IPS DF 6.9 (cell line): ENCODE measurements at regions not wholly inside any gene's neighbourhood (a gene's known extent, or its start where the extent isn't known, plus 50 kb on each side); places are given as distances from the start of the nearest gene placed in this dataset.
"Not testable (repeated sequence)": the region's sequence is repeated elsewhere in the genome, so short reads cannot be mapped to it uniquely, and the experiment has no call there.

Experiments used
- DNase-seq: peaks from one replicate; pipeline ENCODE4 v3.0.0-alpha.2; 2013; ENCODE audit warnings: low read depth, low spot score
- H3K27ac ChIP-seq: one replicate; pipeline ENCODE4 v1.5.1; 2013; ENCODE audit warnings: low read length, control low read depth
- H3K27me3 ChIP-seq: 2 replicates; pipeline ENCODE4 v1.6.1; 2013; ENCODE audit warnings: mild to moderate bottlenecking, low read length; ENCODE audit not compliant: control insufficient read depth, insufficient read depth
- H3K36me3 ChIP-seq: 2 replicates; pipeline ENCODE4 v1.6.1; 2013; ENCODE audit warnings: low read length; ENCODE audit not compliant: control insufficient read depth, insufficient read depth
- H3K4me1 ChIP-seq: 2 replicates; pipeline ENCODE4 v1.6.1; 2013; ENCODE audit warnings: low read length; ENCODE audit not compliant: control insufficient read depth, insufficient read depth
- H3K4me3 ChIP-seq: 2 replicates; pipeline ENCODE4 v1.5.1; 2013; ENCODE audit warnings: mild to moderate bottlenecking, low read length
- H3K9me3 ChIP-seq: 2 replicates; pipeline ENCODE4 v1.6.1; 2013; ENCODE audit warnings: low read length, inconsistent platforms; ENCODE audit not compliant: control insufficient read depth, insufficient read depth
- WGBS: extraction: QIAGEN DNeasy Blood & Tissue Kit; methylation state at CpG from one replicate; pipeline ENCODE4 v1.1.7; 2013; ENCODE audit warnings: mixed read lengths, missing lambda C conversion rate; ENCODE audit not compliant: insufficient read length, insufficient coverage; 5-methylcytosine and 5-hydroxymethylcytosine counted together

DNA sequence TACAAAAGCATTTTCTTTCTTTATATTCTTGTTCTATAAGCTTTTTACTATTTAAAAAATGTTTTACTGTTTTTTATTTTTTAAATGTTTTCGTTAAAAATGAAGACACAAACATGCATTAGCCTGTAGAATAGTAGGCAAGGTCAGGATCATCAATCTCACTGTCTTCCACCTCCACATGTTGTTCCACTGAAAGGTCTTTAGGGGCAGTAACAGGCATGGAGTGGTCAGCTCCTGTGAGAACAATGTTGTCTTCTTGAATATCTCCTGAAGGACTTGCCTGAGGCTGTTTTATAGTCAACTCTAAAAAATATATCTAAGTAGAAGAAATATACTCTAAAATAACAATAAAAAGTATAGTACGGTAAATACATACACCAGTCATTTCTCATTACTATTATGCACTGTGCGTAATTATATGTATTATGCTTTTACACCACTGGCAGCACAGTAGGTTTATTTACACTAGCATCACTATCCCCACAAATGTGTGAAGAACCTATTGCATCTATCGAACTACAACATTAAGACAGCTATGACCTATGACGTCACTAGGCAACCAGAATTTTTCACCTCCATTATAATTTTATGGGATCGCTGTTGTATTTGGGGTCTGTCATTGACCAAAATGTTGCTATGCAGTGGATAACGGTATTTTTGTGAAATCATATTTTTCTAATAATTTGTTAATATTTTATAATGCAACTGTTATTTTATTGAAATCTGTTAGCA lies 764.3 kb downstream of the METTL4 start:
- Histone ChIP-seq H3K36me3 (no peaks in the 10 kb centered on the region), H3K4me1 (no peaks in the 10 kb centered on the region), H3K27me3 (no peaks in the 10 kb centered on the region), H3K27ac (no peak overlapping the region), H3K4me3 (no peak overlapping the region), H3K9me3 (no peaks in the 10 kb centered on the region)
- no CpG with 5 or more reads among the region's 7 CpGs for WGBS
- no peak for DNase-seq

DNA sequence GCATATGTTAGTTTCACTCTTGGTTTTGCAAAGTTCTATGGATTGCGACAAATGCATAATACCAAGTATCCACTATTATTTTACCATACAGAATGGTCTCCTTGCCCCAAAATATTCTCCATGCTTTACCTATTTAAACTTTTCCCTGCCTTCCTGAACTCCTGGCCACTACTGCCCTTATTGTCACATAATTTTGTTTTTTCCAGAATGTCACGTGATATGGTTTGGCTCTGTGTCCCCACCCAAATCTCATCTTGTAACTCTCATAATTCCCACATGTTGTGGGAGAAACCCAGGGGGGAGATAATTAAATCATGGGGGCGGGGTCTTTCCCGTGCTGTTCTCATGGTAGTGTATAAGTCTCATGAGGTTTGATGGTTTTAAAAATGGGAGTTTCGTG lies 760.0 kb downstream of the METTL4 start:
- Histone ChIP-seq H3K36me3 (no peaks in the 10 kb centered on the region), H3K27ac (no peak overlapping the region), H3K4me1 (no peaks in the 10 kb centered on the region), H3K9me3 (no peaks in the 10 kb centered on the region), H3K4me3 (no peak overlapping the region), H3K27me3 (no peaks in the 10 kb centered on the region)
- DNase-seq = no peak
- WGBS = no CpG with 5 or more reads among the region's 5 CpGs

DNA sequence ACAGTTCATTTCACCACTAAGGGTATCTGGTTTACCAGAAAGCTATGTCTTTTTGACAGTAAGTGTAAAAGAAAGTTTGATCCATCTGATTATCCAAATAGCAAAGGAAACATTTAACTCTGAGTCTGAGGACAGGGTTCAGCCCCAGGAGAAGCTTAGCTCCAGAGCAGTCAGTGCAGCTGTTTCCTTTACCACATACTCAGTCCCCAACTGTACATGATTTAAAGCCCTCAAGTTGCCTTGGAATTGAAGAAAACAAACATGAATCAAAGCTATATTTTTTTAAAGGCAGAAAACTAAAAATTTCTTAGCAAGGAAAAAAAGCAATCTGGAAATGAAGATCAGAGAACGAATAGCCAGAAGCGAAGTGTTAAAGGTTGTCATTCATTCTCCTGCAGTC lies 746.0 kb downstream of the METTL4 start:
- Histone ChIP-seq H3K4me3 (no peak overlapping the region), H3K9me3 (no peaks in the 10 kb centered on the region), H3K36me3 (no peaks in the 10 kb centered on the region), H3K27me3 (no peaks in the 10 kb centered on the region), H3K4me1 (no peaks in the 10 kb centered on the region), H3K27ac (no peak overlapping the region)
- no CpG with 5 or more reads among the region's 2 CpGs for WGBS
- no peak for DNase-seq

DNA sequence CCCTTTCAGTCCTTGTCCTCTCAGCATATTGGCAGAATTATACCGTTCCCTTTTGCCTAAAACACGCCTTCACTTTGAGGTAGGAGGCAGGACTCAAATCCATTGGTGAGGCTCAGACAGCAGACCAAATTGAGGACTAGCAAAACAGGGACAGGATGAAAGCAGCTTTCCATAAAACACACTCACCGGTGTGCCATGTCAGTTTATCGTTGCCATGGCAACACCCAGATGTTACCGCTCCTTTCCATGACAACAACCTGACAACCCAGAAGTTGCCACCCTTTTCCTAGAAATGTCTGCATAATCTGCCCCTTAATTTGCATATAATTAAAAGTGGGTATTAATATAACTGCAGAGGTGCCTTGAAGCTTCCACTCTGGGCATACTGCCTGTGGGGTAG lies 730.4 kb downstream of the METTL4 start:
- Histone ChIP-seq H3K27ac (no peak overlapping the region), H3K4me3 (no peak overlapping the region), H3K9me3 (no peaks in the 10 kb centered on the region), H3K27me3 (no peaks in the 10 kb centered on the region), H3K36me3 (no peaks in the 10 kb centered on the region), H3K4me1 (no peaks in the 10 kb centered on the region)
- no CpG with 5 or more reads among the region's 5 CpGs for WGBS
- DNase-seq = no peak

DNA sequence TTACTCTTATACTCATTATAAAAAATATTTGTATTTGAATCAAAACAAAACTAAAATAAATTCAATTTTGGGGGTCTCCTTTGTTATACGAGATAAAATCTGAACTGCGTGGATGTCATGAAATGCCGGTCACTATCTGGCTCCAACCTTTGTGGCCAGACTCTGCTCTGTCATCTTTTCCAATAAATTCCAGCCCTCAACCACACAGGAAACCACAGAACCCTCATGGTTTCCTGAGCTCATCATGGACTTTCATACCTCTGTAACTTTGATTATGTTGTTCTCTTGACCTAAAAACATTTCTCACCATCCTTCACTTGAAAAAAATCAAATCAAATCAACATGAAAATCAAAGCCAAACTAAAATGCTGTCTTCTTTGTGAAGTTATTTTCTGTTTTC lies 724.7 kb downstream of the METTL4 start:
- H3K4me3 ChIP-seq = no peak overlapping the region
- H3K27ac ChIP-seq = no peak overlapping the region
- no peaks in the 10 kb centered on the region for H3K4me1 ChIP-seq
- H3K9me3 ChIP-seq = no peaks in the 10 kb centered on the region
- no CpG with 5 or more reads among the region's 3 CpGs for WGBS
- no peak for DNase-seq
- H3K36me3 ChIP-seq = no peaks in the 10 kb centered on the region
- H3K27me3 ChIP-seq = no peaks in the 10 kb centered on the region

DNA sequence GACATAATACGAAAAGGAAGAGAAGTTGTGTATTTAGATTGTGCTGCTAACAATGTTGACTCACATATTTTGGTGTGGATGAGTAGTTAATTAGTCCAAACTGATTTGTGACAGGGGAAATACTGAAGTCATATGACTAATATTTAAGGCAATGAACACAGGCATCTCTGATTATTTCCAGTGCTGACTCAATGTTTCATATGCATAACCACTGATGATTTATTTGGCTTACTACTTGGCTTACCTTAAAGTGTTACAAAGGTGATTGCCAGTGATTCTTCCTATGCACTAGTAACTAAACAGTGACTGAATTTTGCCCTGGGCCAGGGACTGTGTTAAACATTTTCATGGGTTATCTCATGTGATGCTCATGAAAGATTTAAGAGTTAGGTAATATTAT lies 722.6 kb downstream of the METTL4 start:
- Histone ChIP-seq H3K4me3 (no peak overlapping the region), H3K4me1 (no peaks in the 10 kb centered on the region), H3K27me3 (no peaks in the 10 kb centered on the region), H3K9me3 (no peaks in the 10 kb centered on the region), H3K36me3 (no peaks in the 10 kb centered on the region), H3K27ac (no peak overlapping the region)
- no peak for DNase-seq
- WGBS = no CpG with 5 or more reads among the region's 1 CpG

DNA sequence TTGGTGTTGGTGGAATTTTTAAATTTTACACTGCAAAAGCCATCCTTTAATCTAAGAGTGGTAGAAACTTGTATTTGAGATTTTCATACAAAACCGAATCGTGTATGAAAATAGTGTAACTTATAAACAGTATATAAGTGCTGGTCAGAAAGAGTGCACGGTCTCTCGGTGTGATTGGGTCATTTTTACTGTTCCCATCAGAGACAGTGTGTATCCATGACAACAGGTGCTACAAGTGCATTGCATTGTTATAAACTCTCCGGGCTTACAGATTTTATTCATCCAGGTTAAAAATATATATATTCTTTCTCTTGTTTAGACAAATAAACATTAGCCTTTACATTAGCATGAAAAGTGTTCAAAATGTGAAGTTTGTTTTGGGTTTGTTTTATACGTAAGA lies 721.9 kb downstream of the METTL4 start:
- Histone ChIP-seq H3K9me3 (no peaks in the 10 kb centered on the region), H3K27me3 (no peaks in the 10 kb centered on the region), H3K4me3 (no peak overlapping the region), H3K27ac (no peak overlapping the region), H3K4me1 (no peaks in the 10 kb centered on the region), H3K36me3 (no peaks in the 10 kb centered on the region)
- WGBS = no CpG with 5 or more reads among the region's 6 CpGs
- DNase-seq = no peak

DNA sequence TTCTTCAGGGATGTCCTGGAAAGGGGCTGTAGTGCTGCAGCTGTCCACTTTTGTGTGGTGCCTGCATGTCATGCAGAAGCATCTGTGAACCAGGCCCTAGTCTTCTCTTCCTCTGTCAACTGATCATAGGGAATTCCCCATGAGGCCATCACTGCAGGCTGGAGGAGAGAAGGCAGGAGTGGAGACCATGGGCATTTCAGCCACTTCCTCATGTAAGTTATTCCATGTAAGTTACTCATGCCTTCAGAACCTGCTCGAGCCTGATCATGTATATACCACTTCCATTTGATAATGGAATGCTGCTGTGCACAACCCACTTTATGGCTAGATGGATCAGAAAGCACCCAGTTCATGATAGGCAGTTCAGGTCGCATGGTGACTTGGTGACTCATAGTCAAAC lies 714.0 kb downstream of the METTL4 start:
- WGBS = no CpG with 5 or more reads among the region's 2 CpGs
- not testable (repeated sequence) for H3K27ac ChIP-seq, H3K27me3 ChIP-seq, H3K9me3 ChIP-seq, H3K36me3 ChIP-seq, H3K4me3 ChIP-seq, H3K4me1 ChIP-seq, DNase-seq

DNA sequence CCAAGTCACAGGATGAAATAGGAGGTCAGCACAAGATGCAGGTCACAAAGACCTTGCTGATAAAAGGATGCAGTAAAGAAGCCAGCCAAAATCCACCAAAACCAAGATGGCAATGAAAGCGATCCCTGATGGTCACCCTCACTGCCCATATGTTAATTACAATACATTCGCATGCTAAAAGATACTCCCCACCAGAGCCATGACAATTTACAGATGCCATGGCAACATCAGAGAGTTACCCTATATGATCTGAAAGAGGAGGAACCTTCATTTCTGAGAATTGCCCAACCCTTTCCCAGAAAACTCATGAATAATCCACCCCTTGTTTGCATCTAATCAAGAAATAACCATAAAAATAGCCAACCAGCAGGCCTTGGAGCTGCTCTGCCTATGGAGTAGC lies 709.8 kb downstream of the METTL4 start:
- H3K36me3 ChIP-seq = no peaks in the 10 kb centered on the region
- no peak for DNase-seq
- H3K4me3 ChIP-seq = no peak overlapping the region
- H3K9me3 ChIP-seq = no peaks in the 10 kb centered on the region
- H3K4me1 ChIP-seq = no peaks in the 10 kb centered on the region
- WGBS = no CpG with 5 or more reads among the region's 2 CpGs
- no peak overlapping the region for H3K27ac ChIP-seq
- H3K27me3 ChIP-seq = no peaks in the 10 kb centered on the region

DNA sequence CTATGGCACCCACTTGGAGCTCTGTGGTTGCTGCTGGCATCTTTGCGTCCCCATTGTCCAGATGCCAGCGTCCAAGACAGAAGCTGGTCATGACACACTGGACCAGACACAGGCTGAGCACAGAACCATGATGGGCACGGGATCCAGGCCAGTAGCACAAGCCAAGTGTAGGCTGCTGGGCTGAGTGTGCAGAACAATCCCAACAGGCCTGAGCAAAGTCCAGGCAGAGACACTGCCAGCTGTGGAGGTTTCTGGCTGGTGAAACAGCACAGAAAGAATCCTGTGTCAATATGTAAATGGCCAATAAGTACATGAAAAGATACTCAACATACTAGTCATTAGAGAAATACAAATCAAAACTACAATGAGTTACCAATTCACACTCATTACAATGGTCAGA lies 705.4 kb downstream of the METTL4 start:
- Histone ChIP-seq H3K27me3 (no peaks in the 10 kb centered on the region), H3K27ac (no peak overlapping the region), H3K9me3 (no peaks in the 10 kb centered on the region), H3K4me1 (no peaks in the 10 kb centered on the region), H3K4me3 (no peak overlapping the region), H3K36me3 (no peaks in the 10 kb centered on the region)
- no peak for DNase-seq
- no CpG with 5 or more reads among the region's 3 CpGs for WGBS

DNA sequence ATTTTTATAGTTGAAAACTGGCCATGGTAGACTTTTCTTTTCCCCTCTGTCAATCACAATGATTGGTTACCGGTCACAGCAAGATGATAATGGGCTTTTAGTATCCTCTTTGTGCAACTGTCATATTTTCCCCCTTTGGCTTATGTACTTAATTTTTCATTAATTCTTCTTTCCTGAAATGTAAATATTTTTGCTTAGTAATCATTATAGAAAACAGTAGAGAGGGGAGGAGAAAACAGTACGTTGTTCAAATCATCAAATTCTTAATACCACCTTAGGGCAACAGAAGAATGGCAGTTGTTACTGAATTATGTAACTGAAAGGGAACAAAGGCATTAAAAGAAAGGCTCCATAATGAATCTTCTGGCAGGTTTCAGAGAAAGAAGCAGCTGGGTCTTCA lies 699.0 kb downstream of the METTL4 start:
- H3K4me1 ChIP-seq = no peaks in the 10 kb centered on the region
- no peak overlapping the region for H3K4me3 ChIP-seq
- H3K27ac ChIP-seq = no peak overlapping the region
- no peaks in the 10 kb centered on the region for H3K36me3 ChIP-seq
- DNase-seq = no peak
- no CpG with 5 or more reads among the region's 2 CpGs for whole genome bisulfite sequencing
- H3K27me3 ChIP-seq = no peaks in the 10 kb centered on the region
- H3K9me3 ChIP-seq = no peaks in the 10 kb centered on the region
